ENCODE measurements at regions not wholly inside any gene's neighbourhood (a gene's known extent, or its start where the extent isn't known, plus 50 kb on each side); places are given as distances from the start of the nearest gene placed in this dataset.

DNA sequence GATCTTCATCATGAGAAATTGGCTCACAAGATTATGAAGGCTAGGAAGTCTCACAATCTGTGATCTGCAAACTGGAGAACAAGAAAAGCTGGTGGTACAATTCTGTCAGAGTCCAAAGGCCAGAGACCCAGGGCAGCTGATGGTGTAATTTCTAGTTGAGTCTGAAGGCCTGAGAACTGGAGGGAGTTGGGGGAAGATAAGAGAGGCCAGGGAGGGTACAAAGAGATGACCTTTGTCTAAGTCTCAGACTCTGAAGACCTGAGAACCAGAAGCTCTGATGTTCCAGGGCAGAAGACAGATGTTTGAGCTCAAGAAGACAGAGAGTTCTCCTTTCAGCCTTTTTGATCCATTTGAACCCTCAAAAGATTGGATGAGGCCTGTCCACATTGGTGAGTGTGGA lies 280.6 kb downstream of the HDGFL1 start:
- CTCF ChIA-PET (ENCODE audit: low intra/inter-chr PET ratio, low total read pairs) = no interaction called here
- H3K27ac ChIP-seq (ENCODE audit: extremely low read length, insufficient read depth, low read length) = no peak overlapping the region

More for the DNA sequence above, 280.6 kb downstream of the HDGFL1 start:
- Histone ChIP-seq H3K4me1 (ENCODE audit: insufficient read depth, low read length) (no peaks in the 10 kb centered on the region), H3K27me3 (ENCODE audit: control insufficient read depth in 1 of 2, insufficient read depth in 2 of 2, low read length in 2 of 2) (no peaks in the 10 kb centered on the region), H2AFZ (ENCODE audit: low read length) (no peak overlapping the region), H3K36me3 (replicated peaks in 1 of 2; ENCODE audit: control insufficient read depth in 1 of 2, insufficient read depth in 2 of 2, low read length in 2 of 2) (no peaks in the 10 kb centered on the region), H3K79me2 (ENCODE audit: insufficient read depth, low read length) (no peaks in the 10 kb centered on the region), H3K9me3 (ENCODE audit: low read length) (peaks cover 79% of the 10 kb centered on the region), H3K4me2 (ENCODE audit: low read depth, low read length) (no peak overlapping the region), H3K4me3 (replicated peaks in 1 of 3; ENCODE audit: insufficient read depth in 1 of 3, low read depth in 2 of 3, low read length in 3 of 3) (no peak overlapping the region), H4K20me1 (ENCODE audit: insufficient read depth, low read length) (no peaks in the 10 kb centered on the region), H3K9ac (ENCODE audit: insufficient read depth, low read depth, low read length) (no peak overlapping the region)
- in situ Hi-C loops (cut with HindIII; ENCODE audit: extremely low pct_ligation_motif_present, low pct_unique_long_range_greater_than_20kb) = no loop called here
- no peak for TF ChIP-seq U2AF1 (optimal IDR thresholded peaks at IDR 0.05; ENCODE audit: low read depth, low read length)
- no peak for TF ChIP-seq ZNF660 (CRISPR knock-in tag; IDR thresholded peaks at IDR 0.05; ENCODE audit: borderline replicate concordance, low read depth)
- no peak for TF ChIP-seq PPARG (CRISPR knock-in tag; conservative IDR thresholded peaks at IDR 0.05)
- TF ChIP-seq CCAR2 (optimal IDR thresholded peaks at IDR 0.05; ENCODE audit: low read depth, low read length) = no peak
- no peak for TF ChIP-seq MZF1 (CRISPR knock-in tag; IDR thresholded peaks at IDR 0.05; ENCODE audit: borderline replicate concordance)
- TF ChIP-seq, protein P1, sequence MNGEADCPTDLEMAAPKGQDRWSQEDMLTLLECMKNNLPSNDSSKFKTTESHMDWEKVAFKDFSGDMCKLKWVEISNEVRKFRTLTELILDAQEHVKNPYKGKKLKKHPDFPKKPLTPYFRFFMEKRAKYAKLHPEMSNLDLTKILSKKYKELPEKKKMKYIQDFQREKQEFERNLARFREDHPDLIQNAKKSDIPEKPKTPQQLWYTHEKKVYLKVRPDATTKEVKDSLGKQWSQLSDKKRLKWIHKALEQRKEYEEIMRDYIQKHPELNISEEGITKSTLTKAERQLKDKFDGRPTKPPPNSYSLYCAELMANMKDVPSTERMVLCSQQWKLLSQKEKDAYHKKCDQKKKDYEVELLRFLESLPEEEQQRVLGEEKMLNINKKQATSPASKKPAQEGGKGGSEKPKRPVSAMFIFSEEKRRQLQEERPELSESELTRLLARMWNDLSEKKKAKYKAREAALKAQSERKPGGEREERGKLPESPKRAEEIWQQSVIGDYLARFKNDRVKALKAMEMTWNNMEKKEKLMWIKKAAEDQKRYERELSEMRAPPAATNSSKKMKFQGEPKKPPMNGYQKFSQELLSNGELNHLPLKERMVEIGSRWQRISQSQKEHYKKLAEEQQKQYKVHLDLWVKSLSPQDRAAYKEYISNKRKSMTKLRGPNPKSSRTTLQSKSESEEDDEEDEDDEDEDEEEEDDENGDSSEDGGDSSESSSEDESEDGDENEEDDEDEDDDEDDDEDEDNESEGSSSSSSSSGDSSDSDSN (CRISPR knock-in tag; IDR thresholded peaks at IDR 0.05) = no peak
- TF ChIP-seq ZNF766 (CRISPR knock-in tag; IDR thresholded peaks at IDR 0.05; ENCODE audit: borderline replicate concordance) = no peak
- no peak for TF ChIP-seq ZNF317 (CRISPR knock-in tag; IDR thresholded peaks at IDR 0.05)
- no peak for TF ChIP-seq ZNF615 (CRISPR knock-in tag; IDR thresholded peaks at IDR 0.05; ENCODE audit: borderline replicate concordance)
- no peak for TF ChIP-seq ZNF7 (CRISPR knock-in tag; IDR thresholded peaks at IDR 0.05)
- no peak for TF ChIP-seq ZNF468 (CRISPR knock-in tag; IDR thresholded peaks at IDR 0.05)
- no peak for TF ChIP-seq NR2F6 (IDR thresholded peaks at IDR 0.05)
- TF ChIP-seq NR2F6 (CRISPR knock-in tag; IDR thresholded peaks at IDR 0.05) = no peak
- TF ChIP-seq, protein P2, sequence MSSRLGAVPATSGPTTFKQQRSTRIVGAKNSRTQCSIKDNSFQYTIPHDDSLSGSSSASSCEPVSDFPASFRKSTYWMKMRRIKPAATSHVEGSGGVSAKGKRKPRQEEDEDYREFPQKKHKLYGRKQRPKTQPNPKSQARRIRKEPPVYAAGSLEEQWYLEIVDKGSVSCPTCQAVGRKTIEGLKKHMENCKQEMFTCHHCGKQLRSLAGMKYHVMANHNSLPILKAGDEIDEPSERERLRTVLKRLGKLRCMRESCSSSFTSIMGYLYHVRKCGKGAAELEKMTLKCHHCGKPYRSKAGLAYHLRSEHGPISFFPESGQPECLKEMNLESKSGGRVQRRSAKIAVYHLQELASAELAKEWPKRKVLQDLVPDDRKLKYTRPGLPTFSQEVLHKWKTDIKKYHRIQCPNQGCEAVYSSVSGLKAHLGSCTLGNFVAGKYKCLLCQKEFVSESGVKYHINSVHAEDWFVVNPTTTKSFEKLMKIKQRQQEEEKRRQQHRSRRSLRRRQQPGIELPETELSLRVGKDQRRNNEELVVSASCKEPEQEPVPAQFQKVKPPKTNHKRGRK (CRISPR knock-in tag; IDR thresholded peaks at IDR 0.05) = no peak
- no peak for TF ChIP-seq POLR2A (IDR thresholded peaks at IDR 0.05; ENCODE audit: insufficient read depth in 1 of 2, low read depth in 2 of 2, low read length in 2 of 2)
- no peak for TF ChIP-seq CBX1 (IDR thresholded peaks at IDR 0.05; ENCODE audit: low read depth)
- TF ChIP-seq, protein P3, sequence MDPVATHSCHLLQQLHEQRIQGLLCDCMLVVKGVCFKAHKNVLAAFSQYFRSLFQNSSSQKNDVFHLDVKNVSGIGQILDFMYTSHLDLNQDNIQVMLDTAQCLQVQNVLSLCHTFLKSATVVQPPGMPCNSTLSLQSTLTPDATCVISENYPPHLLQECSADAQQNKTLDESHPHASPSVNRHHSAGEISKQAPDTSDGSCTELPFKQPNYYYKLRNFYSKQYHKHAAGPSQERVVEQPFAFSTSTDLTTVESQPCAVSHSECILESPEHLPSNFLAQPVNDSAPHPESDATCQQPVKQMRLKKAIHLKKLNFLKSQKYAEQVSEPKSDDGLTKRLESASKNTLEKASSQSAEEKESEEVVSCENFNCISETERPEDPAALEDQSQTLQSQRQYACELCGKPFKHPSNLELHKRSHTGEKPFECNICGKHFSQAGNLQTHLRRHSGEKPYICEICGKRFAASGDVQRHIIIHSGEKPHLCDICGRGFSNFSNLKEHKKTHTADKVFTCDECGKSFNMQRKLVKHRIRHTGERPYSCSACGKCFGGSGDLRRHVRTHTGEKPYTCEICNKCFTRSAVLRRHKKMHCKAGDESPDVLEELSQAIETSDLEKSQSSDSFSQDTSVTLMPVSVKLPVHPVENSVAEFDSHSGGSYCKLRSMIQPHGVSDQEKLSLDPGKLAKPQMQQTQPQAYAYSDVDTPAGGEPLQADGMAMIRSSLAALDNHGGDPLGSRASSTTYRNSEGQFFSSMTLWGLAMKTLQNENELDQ (CRISPR knock-in tag; IDR thresholded peaks at IDR 0.05; ENCODE audit: borderline replicate concordance) = no peak
- no peak for TF ChIP-seq ZNF614 (CRISPR knock-in tag; IDR thresholded peaks at IDR 0.05; ENCODE audit: borderline replicate concordance)
- no peak for FAIRE-seq
- intact Hi-C loops (cut with micrococcal nuclease; ENCODE audit: unreplicated experiment) = no loop called here
- no TSS peak for BruUV-seq (replicated peaks)
- ATAC-seq = no peak
- no peak for DNase-seq (ENCODE audit: low spot score)
- POLR2A ChIA-PET = no interaction called here

Measured in HepG2 (cell line).